ENCODE measurements at regions not wholly inside any gene's neighbourhood (a gene's known extent, or its start where the extent isn't known, plus 50 kb on each side); places are given as distances from the start of the nearest gene placed in this dataset.

DNA sequence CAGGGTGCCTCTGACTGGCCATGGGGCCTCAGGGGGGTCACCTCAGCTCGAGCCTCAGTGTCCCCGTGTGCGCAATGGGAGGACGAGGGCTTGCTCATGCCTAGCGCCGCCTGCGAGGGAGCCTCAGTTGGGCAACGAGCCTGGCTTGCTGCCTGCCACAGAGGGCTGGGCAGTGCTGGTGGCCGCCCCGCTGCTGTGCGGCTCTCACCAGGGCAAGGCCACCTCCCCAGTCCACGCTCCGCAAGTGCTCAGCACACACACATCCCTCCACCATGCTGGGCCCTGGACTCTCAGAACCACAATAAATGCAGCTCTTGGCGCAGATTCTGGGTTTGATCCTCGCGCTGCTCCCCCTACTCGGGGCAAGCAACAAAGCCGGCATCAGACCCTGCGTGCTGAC, 76.2 kb downstream of the ENGASE start:
- H3K27ac ChIP-seq: no peak overlapping the region
- no peak overlapping the region for H2AFZ ChIP-seq
- CTCF ChIA-PET: no interaction called here
- H3K4me1 ChIP-seq (replicated peaks; ENCODE audit: insufficient read depth): no peaks in the 10 kb centered on the region
- intact Hi-C loops (cut with micrococcal nuclease; ENCODE audit: unreplicated experiment): no loop called here
- no peaks in the 10 kb centered on the region for H3F3A ChIP-seq (ENCODE audit: insufficient read depth, low read depth)
- POLR2A ChIA-PET (ENCODE audit: unreplicated experiment): no interaction called here
- BruUV-seq (replicated peaks): no TSS peak
- no peak overlapping the region for H3K4me3 ChIP-seq
- no peaks in the 10 kb centered on the region for H3K9me3 ChIP-seq (ENCODE audit: insufficient read depth, low read depth)
- H3K4me2 ChIP-seq: no peak overlapping the region
- no peak for DNase-seq
- H3K79me2 ChIP-seq (ENCODE audit: low read depth): no peaks in the 10 kb centered on the region
- H3K36me3 ChIP-seq (ENCODE audit: low read depth): no peaks in the 10 kb centered on the region
- no peaks in the 10 kb centered on the region for H4K20me1 ChIP-seq (ENCODE audit: insufficient read depth)
- no peak for TF ChIP-seq EZH2 (IDR thresholded peaks at IDR 0.05; ENCODE audit: low read depth)
- TF ChIP-seq, protein P1, sequence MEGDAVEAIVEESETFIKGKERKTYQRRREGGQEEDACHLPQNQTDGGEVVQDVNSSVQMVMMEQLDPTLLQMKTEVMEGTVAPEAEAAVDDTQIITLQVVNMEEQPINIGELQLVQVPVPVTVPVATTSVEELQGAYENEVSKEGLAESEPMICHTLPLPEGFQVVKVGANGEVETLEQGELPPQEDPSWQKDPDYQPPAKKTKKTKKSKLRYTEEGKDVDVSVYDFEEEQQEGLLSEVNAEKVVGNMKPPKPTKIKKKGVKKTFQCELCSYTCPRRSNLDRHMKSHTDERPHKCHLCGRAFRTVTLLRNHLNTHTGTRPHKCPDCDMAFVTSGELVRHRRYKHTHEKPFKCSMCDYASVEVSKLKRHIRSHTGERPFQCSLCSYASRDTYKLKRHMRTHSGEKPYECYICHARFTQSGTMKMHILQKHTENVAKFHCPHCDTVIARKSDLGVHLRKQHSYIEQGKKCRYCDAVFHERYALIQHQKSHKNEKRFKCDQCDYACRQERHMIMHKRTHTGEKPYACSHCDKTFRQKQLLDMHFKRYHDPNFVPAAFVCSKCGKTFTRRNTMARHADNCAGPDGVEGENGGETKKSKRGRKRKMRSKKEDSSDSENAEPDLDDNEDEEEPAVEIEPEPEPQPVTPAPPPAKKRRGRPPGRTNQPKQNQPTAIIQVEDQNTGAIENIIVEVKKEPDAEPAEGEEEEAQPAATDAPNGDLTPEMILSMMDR (conservative IDR thresholded peaks at IDR 0.05): no peak
- peaks cover 80% of the 10 kb centered on the region for H3K27me3 ChIP-seq (ENCODE audit: insufficient read depth, low read depth)
- H3K9me2 ChIP-seq (ENCODE audit: insufficient read depth): no peaks in the 10 kb centered on the region

DNA sequence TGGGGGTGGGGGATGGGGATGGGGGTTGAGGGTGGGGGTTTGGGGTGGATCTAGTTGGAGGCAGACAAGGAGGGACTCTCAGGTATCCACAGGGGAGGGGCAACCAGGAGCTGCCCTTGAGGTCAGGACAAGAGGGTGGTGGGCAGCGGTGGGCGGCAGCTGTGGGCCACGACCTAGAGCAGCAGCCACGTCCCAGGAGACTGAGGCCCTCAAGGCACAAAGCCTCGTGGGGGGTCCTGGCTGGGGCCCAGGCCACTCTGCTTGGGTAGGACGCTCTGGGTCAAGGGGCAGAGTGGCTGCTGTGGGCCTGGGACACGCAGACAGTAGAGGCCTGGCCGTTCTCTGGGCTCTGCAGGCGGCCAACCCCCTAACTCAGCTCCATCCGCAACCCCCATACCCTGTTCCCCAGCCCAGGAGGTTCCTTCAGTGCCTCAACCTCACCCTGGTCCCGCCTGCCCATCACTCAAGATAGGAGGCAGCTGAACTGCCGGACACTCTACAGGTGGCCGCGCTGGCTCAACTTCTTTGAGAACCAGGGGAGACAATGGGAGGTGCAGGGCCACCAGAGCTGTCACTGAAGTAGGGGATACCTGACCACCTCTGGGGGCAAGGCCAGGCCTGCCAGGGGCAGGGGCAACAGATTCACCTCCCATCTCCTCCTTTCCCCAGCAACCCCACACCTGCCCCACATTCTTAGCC, 75.6 kb downstream of the ENGASE start:
- ChIA-PET POLR2A (ENCODE audit: unreplicated experiment) (no interaction called here), CTCF (no interaction called here)
- H3K4me3 ChIP-seq: no peak overlapping the region
- TF ChIP-seq, protein P1 (conservative IDR thresholded peaks at IDR 0.05): no peak
- no peak for TF ChIP-seq EZH2 (IDR thresholded peaks at IDR 0.05; ENCODE audit: low read depth)
- H3K27me3 ChIP-seq (ENCODE audit: insufficient read depth, low read depth): peaks cover 80% of the 10 kb centered on the region
- H3F3A ChIP-seq (ENCODE audit: insufficient read depth, low read depth): no peaks in the 10 kb centered on the region
- no peak overlapping the region for H3K27ac ChIP-seq
- no peak overlapping the region for H2AFZ ChIP-seq
- H3K9me2 ChIP-seq (ENCODE audit: insufficient read depth): no peaks in the 10 kb centered on the region
- H3K36me3 ChIP-seq (ENCODE audit: low read depth): no peaks in the 10 kb centered on the region
- H3K9me3 ChIP-seq (ENCODE audit: insufficient read depth, low read depth): no peaks in the 10 kb centered on the region
- DNase-seq: no peak
- H3K79me2 ChIP-seq (ENCODE audit: low read depth): no peaks in the 10 kb centered on the region
- BruUV-seq (replicated peaks): no TSS peak
- intact Hi-C loops (cut with micrococcal nuclease; ENCODE audit: unreplicated experiment): no loop called here
- H3K4me1 ChIP-seq (replicated peaks; ENCODE audit: insufficient read depth): no peaks in the 10 kb centered on the region
- H3K4me2 ChIP-seq: no peak overlapping the region
- no peaks in the 10 kb centered on the region for H4K20me1 ChIP-seq (ENCODE audit: insufficient read depth)

DNA sequence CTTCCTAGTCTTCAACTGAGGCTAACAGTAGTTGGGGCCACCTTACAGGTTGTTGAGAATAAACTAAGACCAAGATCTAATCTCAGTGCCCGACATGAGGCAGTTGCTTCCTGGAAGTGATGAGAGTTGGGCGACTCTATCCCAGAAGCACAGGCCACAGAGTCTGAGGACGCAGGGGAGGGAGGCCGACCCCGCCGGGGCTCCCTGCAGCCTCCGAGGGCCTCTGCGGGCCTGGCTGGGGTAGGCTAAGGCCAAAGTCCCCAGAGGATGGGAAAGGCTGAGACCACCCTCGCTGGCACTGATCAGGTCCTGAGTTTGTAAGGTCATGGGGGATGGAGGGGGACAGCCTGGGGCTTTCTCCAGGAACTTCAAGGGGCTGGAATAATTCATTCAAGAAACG, 74.0 kb downstream of the ENGASE start:
- peaks cover 82% of the 10 kb centered on the region for H3K27me3 ChIP-seq (ENCODE audit: insufficient read depth, low read depth)
- no peak for DNase-seq
- intact Hi-C loops (cut with micrococcal nuclease; ENCODE audit: unreplicated experiment): no loop called here
- H3K9me3 ChIP-seq (ENCODE audit: insufficient read depth, low read depth): no peaks in the 10 kb centered on the region
- TF ChIP-seq, protein P1 (conservative IDR thresholded peaks at IDR 0.05): no peak
- no peaks in the 10 kb centered on the region for H3K79me2 ChIP-seq (ENCODE audit: low read depth)
- ChIA-PET CTCF (no interaction called here), POLR2A (ENCODE audit: unreplicated experiment) (no interaction called here)
- BruUV-seq (replicated peaks): no TSS peak
- no peaks in the 10 kb centered on the region for H4K20me1 ChIP-seq (ENCODE audit: insufficient read depth)
- H3K9me2 ChIP-seq (ENCODE audit: insufficient read depth): no peaks in the 10 kb centered on the region
- H3F3A ChIP-seq (ENCODE audit: insufficient read depth, low read depth): no peaks in the 10 kb centered on the region
- no peak overlapping the region for H2AFZ ChIP-seq
- H3K4me3 ChIP-seq: no peak overlapping the region
- no peaks in the 10 kb centered on the region for H3K4me1 ChIP-seq (replicated peaks; ENCODE audit: insufficient read depth)
- no peak overlapping the region for H3K4me2 ChIP-seq
- H3K36me3 ChIP-seq (ENCODE audit: low read depth): no peaks in the 10 kb centered on the region
- no peak overlapping the region for H3K27ac ChIP-seq
